Tibial nerve (tissue), 4 donors: ENCODE measurements at regions not wholly inside any gene's neighbourhood (a gene's known extent, or its start where the extent isn't known, plus 50 kb on each side); places are given as distances from the start of the nearest gene placed in this dataset.

Experiments used
- DNase-seq, 2 donors: peaks; one replicate each; pipeline ENCODE4 v3.0.0-alpha.2; 2019; ENCODE audit warnings: low spot score in 2 of 2
- H3K27ac ChIP-seq, 4 donors: fragments of 200-600 bp; sonication (generic) in 3 of 4; one replicate each; pipeline ENCODE4 v1.5.1; 2017 to 2019; ENCODE audit warnings: mild to moderate bottlenecking in 1 of 4
- H3K27me3 ChIP-seq, 2 donors: fragments of 200-600 bp; sonication (generic) in 1 of 2; one replicate each; pipeline versions ENCODE4 v1.5.1 to v1.6.0; 2017 to 2019
- H3K36me3 ChIP-seq, 3 donors: fragments of 200-600 bp; sonication (generic); one replicate each; pipeline ENCODE4 v1.5.1; 2018 to 2019
- H3K4me1 ChIP-seq, 4 donors: fragments of 200-600 bp; sonication (generic) in 3 of 4; one replicate each; pipeline ENCODE4 v1.5.1; 2017 to 2019
- H3K4me3 ChIP-seq, 4 donors: fragments of 200-600 bp; sonication (generic) in 3 of 4; one replicate each; pipeline ENCODE4 v1.5.1; 2017 to 2019; ENCODE audit warnings: mild to moderate bottlenecking in 1 of 4, moderate library complexity in 1 of 4
- H3K9me3 ChIP-seq, 4 donors: fragments of 200-600 bp; sonication (generic) in 3 of 4; one replicate each; pipeline ENCODE4 v1.5.1; 2017 to 2019
- CTCF ChIP-seq, 5 experiments: fragments of 200-600 bp in 3 of 5; fragments of 450-650 bp in 2 of 5; sonication (generic) in 3 of 5; IDR thresholded peaks; one replicate each; pipeline ENCODE4 v1.5.1; 2016 to 2019; ENCODE audit warnings: antibody characterized with exemption in 5 of 5, mild to moderate bottlenecking in 3 of 5, moderate library complexity in 2 of 5
- EP300 ChIP-seq, 2 donors: sonication (generic); formaldehyde crosslinking; IDR thresholded peaks; one replicate each; pipeline ENCODE4 v1.6.1; 2017; ENCODE audit warnings: antibody characterized with exemption in 2 of 2, mild to moderate bottlenecking in 1 of 2
- POLR2A ChIP-seq, 2 donors: fragments of 450-650 bp; IDR thresholded peaks; one replicate each; pipeline ENCODE4 v1.6.1; 2017; ENCODE audit warnings: antibody characterized with exemption in 2 of 2, mild to moderate bottlenecking in 2 of 2, moderate library complexity in 2 of 2
- WGBS, 2 donors: methylation state at CpG; one replicate each; pipeline ENCODE4 v1.1.5; 2018; 5-methylcytosine and 5-hydroxymethylcytosine counted together

- Histone ChIP-seq H3K27me3 (no peaks in the 10 kb centered on the region), H3K36me3 (no peaks in the 10 kb centered on the region), H3K9me3 (no peaks in the 10 kb centered on the region), H3K4me3 (no peak overlapping the region), H3K27ac (no peak overlapping the region), H3K4me1 (no peaks in the 10 kb centered on the region)
- 85 to 89% methylated on average over 3 of the region's 3 CpGs for WGBS, 2 donors
- no peak for DNase-seq
- TF ChIP-seq POLR2A (IDR thresholded peaks at IDR 0.05) (no peak), EP300 (IDR thresholded peaks at IDR 0.05) (no peak), CTCF (IDR thresholded peaks at IDR 0.05) (no peak)
These were observed 167.1 kb upstream of the MMS22L start for GRCh38 chr6:97450087-97450486.

DNA sequence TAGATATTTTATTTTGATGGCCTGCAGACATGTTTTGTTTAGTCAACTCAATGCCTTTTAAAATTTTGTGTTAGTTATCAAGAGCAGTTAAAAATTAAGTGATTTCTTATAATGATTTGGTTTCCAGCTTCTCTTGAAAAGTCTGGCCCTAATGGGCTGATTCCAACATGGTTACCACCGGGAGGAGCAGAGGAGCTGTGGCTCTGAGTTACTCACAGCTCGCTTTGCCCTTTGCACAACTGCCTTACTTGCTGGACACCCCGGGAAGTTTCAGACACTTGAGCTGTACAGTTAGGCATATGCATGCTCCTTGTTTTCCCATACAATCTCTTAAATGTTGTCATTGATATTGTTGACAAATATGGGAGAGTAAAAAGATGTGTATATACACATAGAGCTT lies 173.1 kb upstream of the MMS22L start:
- Histone ChIP-seq H3K27me3 (no peaks in the 10 kb centered on the region), H3K27ac (no peak overlapping the region), H3K4me1 (no peaks in the 10 kb centered on the region), H3K9me3 (no peaks in the 10 kb centered on the region), H3K4me3 (no peak overlapping the region), H3K36me3 (no peaks in the 10 kb centered on the region)
- WGBS, 2 donors: 51 to 54% methylated on average over 3 of the region's 3 CpGs
- no peak for TF ChIP-seq CTCF (IDR thresholded peaks at IDR 0.05)
- DNase-seq: no peak

DNA sequence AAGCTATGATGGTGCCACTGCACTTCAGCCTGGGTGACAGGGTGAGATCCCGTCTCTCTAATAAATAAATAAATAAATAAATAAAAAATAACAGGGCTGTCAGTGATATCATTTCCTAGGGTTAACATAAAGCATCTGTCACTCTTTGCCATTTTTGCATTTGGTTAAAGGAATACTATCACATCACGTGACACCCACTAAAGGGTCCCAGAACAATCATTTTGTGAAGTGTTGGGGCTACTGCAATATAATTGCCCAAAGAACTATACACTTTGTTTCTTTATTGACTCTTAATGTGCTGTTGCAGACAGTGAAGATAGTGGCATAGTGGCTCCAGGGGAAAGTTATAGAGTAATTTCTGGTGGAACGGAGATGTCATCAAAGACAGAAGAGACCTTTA lies 176.5 kb upstream of the MMS22L start:
- TF ChIP-seq CTCF (IDR thresholded peaks at IDR 0.05) (no peak), POLR2A (IDR thresholded peaks at IDR 0.05) (no peak), EP300 (IDR thresholded peaks at IDR 0.05) (no peak)
- no peak overlapping the region for H3K27ac ChIP-seq
- no peak for DNase-seq
- H3K4me1 ChIP-seq: no peaks in the 10 kb centered on the region
- no peaks in the 10 kb centered on the region for H3K27me3 ChIP-seq
- no peaks in the 10 kb centered on the region for H3K36me3 ChIP-seq
- H3K9me3 ChIP-seq: no peaks in the 10 kb centered on the region
- WGBS, 2 donors: 83 to 86% methylated on average over 3 of the region's 3 CpGs
- no peak overlapping the region for H3K4me3 ChIP-seq

GRCh38 chr6:97459986-97460385 lies 177.0 kb upstream of the MMS22L start:
- Histone ChIP-seq H3K36me3 (no peaks in the 10 kb centered on the region), H3K4me3 (no peak overlapping the region), H3K4me1 (no peaks in the 10 kb centered on the region), H3K27ac (no peak overlapping the region), H3K27me3 (no peaks in the 10 kb centered on the region), H3K9me3 (no peaks in the 10 kb centered on the region)
- no peak for DNase-seq
- TF ChIP-seq EP300 (IDR thresholded peaks at IDR 0.05) (no peak), POLR2A (IDR thresholded peaks at IDR 0.05) (no peak), CTCF (IDR thresholded peaks at IDR 0.05) (no peak)
- WGBS, 2 donors: 64 to 67% methylated on average over 1 of the region's 1 CpG

DNA sequence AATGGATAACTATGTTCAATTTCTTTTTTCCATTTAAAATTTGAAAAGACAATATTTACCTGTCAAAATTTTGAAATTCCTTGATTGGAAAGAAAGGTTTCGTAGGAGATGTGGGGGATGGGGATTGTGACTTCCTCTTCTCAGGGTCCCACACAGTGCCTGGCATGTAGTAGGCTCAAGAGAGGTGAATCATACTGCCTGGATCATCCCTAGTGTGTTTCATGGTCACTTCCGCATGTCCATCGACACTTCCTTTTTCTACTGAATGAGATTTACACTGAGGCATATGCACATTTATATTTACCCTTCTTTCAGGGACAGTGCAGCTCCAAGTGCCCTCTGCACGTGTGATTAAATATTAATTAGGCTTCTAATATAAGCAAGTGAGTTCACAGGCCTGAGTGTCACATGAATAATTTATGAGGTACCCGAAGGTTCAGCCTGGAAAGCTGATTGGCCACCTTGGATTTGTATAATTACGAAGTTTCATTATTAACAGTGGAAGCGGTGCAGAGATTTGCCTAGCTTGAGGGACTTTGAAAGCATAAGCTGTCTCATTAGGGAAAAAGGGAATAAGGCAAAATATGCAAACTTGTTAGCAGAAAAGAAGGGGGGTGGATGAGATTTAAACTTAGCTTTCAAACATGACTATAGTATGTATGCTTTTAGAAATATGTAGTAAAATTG lies 177.5 kb upstream of the MMS22L start:
- Histone ChIP-seq H3K4me1 (no peaks in the 10 kb centered on the region), H3K4me3 (no peak overlapping the region), H3K36me3 (no peaks in the 10 kb centered on the region), H3K9me3 (no peaks in the 10 kb centered on the region), H3K27ac (no peak overlapping the region), H3K27me3 (no peaks in the 10 kb centered on the region)
- no peak for TF ChIP-seq CTCF (IDR thresholded peaks at IDR 0.05)
- no peak for TF ChIP-seq EP300 (IDR thresholded peaks at IDR 0.05)
- TF ChIP-seq POLR2A (IDR thresholded peaks at IDR 0.05): no peak
- DNase-seq: no peak
- 73% methylated on average over 7 of the region's 7 CpGs for WGBS, 2 donors
